ENCODE measurements at regions not wholly inside any gene's neighbourhood (a gene's known extent, or its start where the extent isn't known, plus 50 kb on each side); places are given as distances from the start of the nearest gene placed in this dataset.

DNA sequence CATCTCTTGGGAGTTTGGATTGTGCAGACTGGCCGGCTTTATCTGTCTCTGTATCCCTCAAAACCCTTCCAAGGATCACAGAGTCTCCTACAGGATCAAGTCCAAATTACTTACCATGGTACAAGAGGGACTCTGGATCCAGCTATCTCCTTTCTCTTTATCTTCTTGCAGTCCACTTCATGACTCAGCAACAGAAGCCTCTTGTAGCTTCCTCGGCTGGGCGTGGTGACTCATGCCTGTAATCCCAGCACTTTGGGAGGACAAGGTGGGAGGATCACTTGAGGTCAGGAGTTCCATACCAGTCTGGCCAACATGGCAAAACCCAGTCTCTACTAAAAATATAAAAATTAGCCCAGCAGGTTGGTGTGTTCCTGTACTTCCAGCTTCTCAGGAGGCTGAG is 189.7 kb downstream of the BCAT1 start:
- Histone ChIP-seq H3K27me3 (ENCODE audit: insufficient read depth, low read length) (no peaks in the 10 kb centered on the region), H3K4me2 (ENCODE audit: insufficient read depth, low read length) (no peak overlapping the region), H3K9me3 (ENCODE audit: low read depth, low read length) (no peaks in the 10 kb centered on the region), H3K4me3 (ENCODE audit: insufficient read depth, low read length) (no peak overlapping the region), H3K79me2 (ENCODE audit: insufficient read depth, low read length) (no peaks in the 10 kb centered on the region), H3K36me3 (ENCODE audit: insufficient read depth, low read length) (no peaks in the 10 kb centered on the region), H3K27ac (ENCODE audit: low read depth, low read length) (no peak overlapping the region), H3K4me1 (ENCODE audit: insufficient read depth, low read length) (peaks cover 25% of the 10 kb centered on the region), H4K20me1 (ENCODE audit: insufficient read depth, low read length) (no peaks in the 10 kb centered on the region), H2AFZ (ENCODE audit: low read length) (no peak overlapping the region)
- TF ChIP-seq CTCF (IDR thresholded peaks at IDR 0.05; ENCODE audit: extremely low read depth, low read depth, low read length): no peak
- DNase-seq (ENCODE audit: insufficient read length, low spot score, missing footprints): peak; percentile 47

GRCh38 chr12:24756479-24757024 is 192.3 kb downstream of the BCAT1 start:
- no peaks in the 10 kb centered on the region for H3K79me2 ChIP-seq (ENCODE audit: insufficient read depth, low read length)
- peaks cover 25% of the 10 kb centered on the region for H3K4me1 ChIP-seq (ENCODE audit: insufficient read depth, low read length)
- H3K36me3 ChIP-seq (ENCODE audit: insufficient read depth, low read length): no peaks in the 10 kb centered on the region
- no peak for DNase-seq (ENCODE audit: insufficient read length, low spot score, missing footprints)
- no peaks in the 10 kb centered on the region for H3K27me3 ChIP-seq (ENCODE audit: insufficient read depth, low read length)
- no peak for TF ChIP-seq CTCF (IDR thresholded peaks at IDR 0.05; ENCODE audit: extremely low read depth, low read depth, low read length)
- H3K4me2 ChIP-seq (ENCODE audit: insufficient read depth, low read length): no peak overlapping the region
- H3K4me3 ChIP-seq (ENCODE audit: insufficient read depth, low read length): no peak overlapping the region
- no peaks in the 10 kb centered on the region for H3K9me3 ChIP-seq (ENCODE audit: low read depth, low read length)
- H3K27ac ChIP-seq (ENCODE audit: low read depth, low read length): no peak overlapping the region
- no peak overlapping the region for H2AFZ ChIP-seq (ENCODE audit: low read length)
- no peaks in the 10 kb centered on the region for H4K20me1 ChIP-seq (ENCODE audit: insufficient read depth, low read length)

GRCh38 chr12:24754690-24755638 is 193.9 kb downstream of the BCAT1 start:
- peaks cover 25% of the 10 kb centered on the region for H3K4me1 ChIP-seq (ENCODE audit: insufficient read depth, low read length)
- H3K9me3 ChIP-seq (ENCODE audit: low read depth, low read length): no peaks in the 10 kb centered on the region
- H3K27me3 ChIP-seq (ENCODE audit: insufficient read depth, low read length): no peaks in the 10 kb centered on the region
- no peaks in the 10 kb centered on the region for H3K79me2 ChIP-seq (ENCODE audit: insufficient read depth, low read length)
- TF ChIP-seq CTCF (IDR thresholded peaks at IDR 0.05; ENCODE audit: extremely low read depth, low read depth, low read length): no peak
- peak overlapping the region; percentile 8 for H3K4me2 ChIP-seq (ENCODE audit: insufficient read depth, low read length)
- no peak overlapping the region for H3K27ac ChIP-seq (ENCODE audit: low read depth, low read length)
- no peak overlapping the region for H2AFZ ChIP-seq (ENCODE audit: low read length)
- H3K4me3 ChIP-seq (ENCODE audit: insufficient read depth, low read length): no peak overlapping the region
- H3K36me3 ChIP-seq (ENCODE audit: insufficient read depth, low read length): no peaks in the 10 kb centered on the region
- H4K20me1 ChIP-seq (ENCODE audit: insufficient read depth, low read length): no peaks in the 10 kb centered on the region
- no peak for DNase-seq (ENCODE audit: insufficient read length, low spot score, missing footprints)

DNA sequence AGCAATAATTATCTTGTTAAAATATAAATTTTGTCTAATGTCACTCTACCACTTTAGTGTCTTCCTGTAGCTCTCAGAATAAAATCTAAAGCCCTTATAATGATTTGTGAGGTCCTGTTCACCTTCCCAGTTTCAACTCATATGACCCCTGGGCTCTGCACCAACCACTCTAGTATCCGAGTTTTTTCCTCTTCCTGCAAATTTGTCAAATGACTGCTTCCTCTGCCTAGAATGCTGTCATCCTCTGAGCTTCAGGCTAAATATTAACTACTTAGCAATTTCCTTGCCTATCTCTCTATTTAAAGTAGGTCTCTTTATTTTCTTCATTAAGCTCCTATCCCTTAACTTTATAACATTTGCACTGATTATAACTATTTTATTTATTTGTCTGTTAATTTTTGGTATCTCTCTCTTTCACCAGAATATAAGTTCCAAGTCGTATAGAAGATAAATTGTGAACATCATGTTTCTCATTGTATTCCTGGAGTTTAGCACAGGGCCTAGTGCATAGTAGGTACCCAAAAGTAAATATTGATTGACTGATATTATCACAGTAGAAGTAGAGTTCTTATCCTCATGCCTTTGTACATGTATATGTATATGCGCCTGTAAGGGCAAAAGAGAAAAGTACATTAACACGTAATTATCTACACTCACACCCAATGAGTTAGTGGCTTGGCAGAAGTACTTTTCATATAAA is 196.0 kb downstream of the BCAT1 start:
- no peak for DNase-seq (ENCODE audit: insufficient read length, low spot score, missing footprints)
- no peak for TF ChIP-seq CTCF (IDR thresholded peaks at IDR 0.05; ENCODE audit: extremely low read depth, low read depth, low read length)
- Histone ChIP-seq H3K4me3 (ENCODE audit: insufficient read depth, low read length) (no peak overlapping the region), H4K20me1 (ENCODE audit: insufficient read depth, low read length) (no peaks in the 10 kb centered on the region), H3K36me3 (ENCODE audit: insufficient read depth, low read length) (no peaks in the 10 kb centered on the region), H2AFZ (ENCODE audit: low read length) (no peak overlapping the region), H3K9me3 (ENCODE audit: low read depth, low read length) (no peaks in the 10 kb centered on the region), H3K27me3 (ENCODE audit: insufficient read depth, low read length) (no peaks in the 10 kb centered on the region), H3K4me1 (ENCODE audit: insufficient read depth, low read length) (peaks cover 17% of the 10 kb centered on the region), H3K4me2 (ENCODE audit: insufficient read depth, low read length) (no peak overlapping the region), H3K27ac (ENCODE audit: low read depth, low read length) (no peak overlapping the region), H3K79me2 (ENCODE audit: insufficient read depth, low read length) (no peaks in the 10 kb centered on the region)
